Liver (tissue), 8 donors: ENCODE measurements at regions not wholly inside any gene's neighbourhood (a gene's known extent, or its start where the extent isn't known, plus 50 kb on each side); places are given as distances from the start of the nearest gene placed in this dataset.

Experiments used
- DNase-seq: peaks from one replicate; pipeline ENCODE4 v3.0.0-alpha.2; 2017; ENCODE audit warnings: low spot score
- H3K27ac ChIP-seq, 2 donors: one replicate each; pipeline ENCODE4 v1.7.0; 2013; ENCODE audit warnings: inconsistent platforms in 2 of 2, low read length in 2 of 2, control low read depth in 1 of 2, low read depth in 1 of 2, mild to moderate bottlenecking in 1 of 2
- H3K27me3 ChIP-seq, 4 donors: one replicate each; pipeline versions ENCODE4 v1.6.1 to v1.7.0; 2013; ENCODE audit warnings: low read length in 3 of 4, inconsistent platforms in 1 of 4, mild to moderate bottlenecking in 1 of 4, moderate library complexity in 1 of 4; ENCODE audit not compliant: control insufficient read depth in 4 of 4, insufficient read depth in 4 of 4
- H3K36me3 ChIP-seq, 4 donors: one replicate each; pipeline versions ENCODE4 v1.6.1 to v1.7.0; 2013; ENCODE audit warnings: low read length in 3 of 4, mild to moderate bottlenecking in 3 of 4, low read depth in 1 of 4, moderate library complexity in 1 of 4; ENCODE audit not compliant: control insufficient read depth in 4 of 4, insufficient read depth in 3 of 4
- H3K4me1 ChIP-seq, 4 donors: one replicate each; pipeline versions ENCODE4 v1.6.1 to v1.7.0; 2013; ENCODE audit warnings: low read length in 3 of 4, mild to moderate bottlenecking in 3 of 4, moderate library complexity in 1 of 4; ENCODE audit not compliant: control insufficient read depth in 4 of 4, insufficient read depth in 4 of 4
- H3K4me3 ChIP-seq, 3 donors: one replicate each; pipeline versions ENCODE4 v1.6.1 to v1.7.0; 2013; ENCODE audit warnings: low read length in 3 of 3, control low read depth in 1 of 3, low read depth in 1 of 3, mild to moderate bottlenecking in 1 of 3
- H3K9ac ChIP-seq, 2 donors: one replicate each; pipeline ENCODE4 v1.7.0; 2013; ENCODE audit warnings: low read length in 2 of 2, mild to moderate bottlenecking in 2 of 2, moderate library complexity in 2 of 2, control low read depth in 1 of 2, low read depth in 1 of 2
- H3K9me3 ChIP-seq, 4 donors: one replicate each; pipeline versions ENCODE4 v1.6.1 to v1.7.0; 2013; ENCODE audit warnings: low read length in 3 of 4; ENCODE audit not compliant: control insufficient read depth in 4 of 4
- ATF3 ChIP-seq: IDR thresholded peaks from 2 replicates; pipeline ENCODE4 v1.6.1; 2016; ENCODE audit warnings: antibody characterized with exemption
- CTCF ChIP-seq: fragments of 150-350 bp; IDR thresholded peaks from 2 replicates; pipeline ENCODE4 v1.5.1; 2017; ENCODE audit warnings: improper control_type of control experiment, low read depth, low read length; ENCODE audit not compliant: missing input control
- EGR1 ChIP-seq, 2 donors: IDR thresholded peaks; 2 replicates each; pipeline ENCODE4 v1.6.1; 2016 to 2018; ENCODE audit warnings: antibody characterized with exemption in 2 of 2, low read depth in 2 of 2
- FOXA1 ChIP-seq: IDR thresholded peaks from 2 replicates; pipeline ENCODE4 v1.6.1; 2016; ENCODE audit warnings: antibody characterized with exemption
- FOXA2 ChIP-seq: IDR thresholded peaks from 2 replicates; pipeline ENCODE4 v1.6.1; 2016; ENCODE audit warnings: antibody characterized with exemption
- GABPA ChIP-seq, 2 donors: IDR thresholded peaks in 1 of 2; conservative IDR thresholded peaks in 1 of 2; 2 replicates each; pipeline ENCODE4 v1.6.1; 2016; ENCODE audit warnings: antibody characterized with exemption in 2 of 2, mild to moderate bottlenecking in 1 of 2, moderate library complexity in 1 of 2
- HNF4A ChIP-seq, 2 donors: conservative IDR thresholded peaks; 2 replicates each; pipeline ENCODE4 v1.6.1; 2016; ENCODE audit warnings: antibody characterized with exemption in 2 of 2, mild to moderate bottlenecking in 2 of 2
- HNF4G ChIP-seq: IDR thresholded peaks from 2 replicates; pipeline ENCODE4 v1.6.1; 2016; ENCODE audit warnings: antibody characterized with exemption
- JUND ChIP-seq, 2 donors: IDR thresholded peaks; 2 replicates each; pipeline ENCODE4 v1.6.1; 2016; ENCODE audit warnings: antibody characterized with exemption in 2 of 2
- MAX ChIP-seq: IDR thresholded peaks from 2 replicates; pipeline ENCODE4 v1.6.1; 2016; ENCODE audit warnings: antibody characterized with exemption
- NR2F2 ChIP-seq: IDR thresholded peaks from 2 replicates; pipeline ENCODE4 v1.6.1; 2016; ENCODE audit warnings: antibody characterized with exemption
- RAD21 ChIP-seq, 2 donors: IDR thresholded peaks; 2 replicates each; pipeline ENCODE4 v1.6.1; 2016; ENCODE audit warnings: antibody characterized with exemption in 2 of 2, mild to moderate bottlenecking in 2 of 2
- REST ChIP-seq: IDR thresholded peaks from 2 replicates; pipeline ENCODE4 v1.6.1; 2016; ENCODE audit warnings: antibody characterized with exemption, mild to moderate bottlenecking
- RXRA ChIP-seq, 2 donors: IDR thresholded peaks; 2 replicates each; pipeline ENCODE4 v1.6.1; 2017 to 2018; ENCODE audit warnings: antibody characterized with exemption in 2 of 2, mild to moderate bottlenecking in 1 of 2
- SP1 ChIP-seq: IDR thresholded peaks from 2 replicates; pipeline ENCODE4 v1.6.1; 2018; ENCODE audit warnings: antibody characterized with exemption, mild to moderate bottlenecking
- TAF1 ChIP-seq: conservative IDR thresholded peaks from 2 replicates; pipeline ENCODE4 v1.6.1; 2016; ENCODE audit warnings: antibody characterized with exemption, mild to moderate bottlenecking
- YY1 ChIP-seq: IDR thresholded peaks from 2 replicates; pipeline ENCODE4 v1.6.1; 2016; ENCODE audit warnings: antibody characterized with exemption, mild to moderate bottlenecking
- ZBTB33 ChIP-seq: IDR thresholded peaks from 2 replicates; pipeline ENCODE4 v1.6.1; 2016; ENCODE audit warnings: antibody characterized with exemption
- WGBS: extraction: QIAGEN DNeasy Blood & Tissue Kit; methylation state at CpG from one replicate; pipeline ENCODE4 v1.1.7; 2013; 5-methylcytosine and 5-hydroxymethylcytosine counted together
- donor health status: healthy.
- donor health status: healthy.
- donor health status: healthy.
- donor health status: healthy.
- donor health status: healthy.

GRCh38 chr16:17998550-17998949 is 338.0 kb downstream of the NPIPA8 start:
- no peak for TF ChIP-seq FOXA2
- no peak for TF ChIP-seq REST
- no peak for TF ChIP-seq CTCF
- no peak for TF ChIP-seq GABPA (IDR thresholded peaks at IDR 0.05 in 1 of 2, conservative IDR thresholded peaks at IDR 0.05 in 1 of 2)
- no peak for TF ChIP-seq NR2F2
- TF ChIP-seq ZBTB33, result no peak
- no peak for TF ChIP-seq MAX
- no peak for TF ChIP-seq RXRA (IDR thresholded peaks at IDR 0.05)
- TF ChIP-seq TAF1, result no peak
- no peak for TF ChIP-seq RAD21 (IDR thresholded peaks at IDR 0.05)
- TF ChIP-seq EGR1 (IDR thresholded peaks at IDR 0.05; ENCODE audit: low read depth in 2 of 2), result no peak
- no peak for TF ChIP-seq JUND (IDR thresholded peaks at IDR 0.05)
- no peak for TF ChIP-seq HNF4G
- no peak for TF ChIP-seq YY1
- TF ChIP-seq FOXA1, result no peak
- no peak for TF ChIP-seq ATF3
- no peak for TF ChIP-seq SP1
- no peak for DNase-seq
- Histone ChIP-seq H3K27ac (no peak overlapping the region), H3K9me3 (no peaks in the 10 kb centered on the region), H3K9ac (no peak overlapping the region), H3K36me3 (no peaks in the 10 kb centered on the region), H3K27me3 (no peaks in the 10 kb centered on the region), H3K4me1 (no peaks in the 10 kb centered on the region), H3K4me3 (no peak overlapping the region)
- 98% methylated on average over 1 of the region's 1 CpG for WGBS

GRCh38 chr16:17994027-17994426 is 342.5 kb downstream of the NPIPA8 start:
- no peak for DNase-seq
- Histone ChIP-seq H3K4me3 (no peak overlapping the region), H3K27ac (no peak overlapping the region), H3K27me3 (no peaks in the 10 kb centered on the region), H3K9me3 (no peaks in the 10 kb centered on the region), H3K9ac (no peak overlapping the region), H3K36me3 (no peaks in the 10 kb centered on the region), H3K4me1 (peaks cover 0 to 5% (median 0%) of the 10 kb centered on the region in 4 donors)
- TF ChIP-seq REST (no peak), GABPA (IDR thresholded peaks at IDR 0.05 in 1 of 2, conservative IDR thresholded peaks at IDR 0.05 in 1 of 2) (no peak), FOXA2 (no peak), SP1 (no peak), HNF4A (conservative IDR thresholded peaks at IDR 0.05) (no peak), NR2F2 (no peak)
- 60% methylated on average over 5 of the region's 5 CpGs for WGBS
